ENCODE measurements at regions not wholly inside any gene's neighbourhood (a gene's known extent, or its start where the extent isn't known, plus 50 kb on each side); places are given as distances from the start of the nearest gene placed in this dataset.
"Not testable (repeated sequence)": the region's sequence is repeated elsewhere in the genome, so short reads cannot be mapped to it uniquely, and the experiment has no call there.

GRCh38 chr16:33827522-33827921 lies 368.1 kb downstream of the TP53TG3F start:
- not testable (repeated sequence) for H3K27me3 Mint-ChIP-seq (ENCODE audit: low read depth); H3K4me1 Mint-ChIP-seq (ENCODE audit: low read depth); H3K9me3 Mint-ChIP-seq (ENCODE audit: low read depth)

DNA sequence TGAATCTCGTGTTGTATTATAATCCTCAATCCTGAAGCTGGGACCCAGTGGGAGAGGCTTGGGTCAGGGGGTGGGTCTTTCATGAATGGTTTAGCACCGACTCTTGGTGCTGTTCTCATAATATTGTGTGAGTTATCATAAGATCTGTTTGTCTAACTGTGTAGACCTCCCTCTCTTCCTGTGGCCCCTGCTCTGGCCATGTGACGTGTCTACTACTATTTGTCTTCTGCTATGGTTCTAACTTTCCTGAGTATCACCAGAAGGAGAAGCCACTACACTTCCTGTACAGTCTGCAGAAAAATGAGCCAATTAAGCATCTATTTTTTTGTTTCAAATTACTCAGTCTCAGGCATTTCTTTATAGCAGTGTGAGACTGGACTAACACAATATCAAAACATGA lies 379.7 kb downstream of the TP53TG3F start:
- H3K27ac Mint-ChIP-seq (ENCODE audit: unreplicated experiment); H3K4me3 Mint-ChIP-seq (ENCODE audit: unreplicated experiment); DNase-seq (ENCODE audit: low spot score); H3K36me3 Mint-ChIP-seq (ENCODE audit: low read depth); H3K9me3 Mint-ChIP-seq (ENCODE audit: low read depth); H3K4me1 Mint-ChIP-seq (ENCODE audit: low read depth); H3K27me3 Mint-ChIP-seq (ENCODE audit: low read depth): not testable (repeated sequence)

More at GRCh38 chr16:33827522-33827921, 368.1 kb downstream of the TP53TG3F start:
- DNase-seq (ENCODE audit: low spot score); H3K4me3 Mint-ChIP-seq (ENCODE audit: unreplicated experiment); H3K27ac Mint-ChIP-seq (ENCODE audit: unreplicated experiment); H3K36me3 Mint-ChIP-seq (ENCODE audit: low read depth): not testable (repeated sequence)

- not testable (repeated sequence) for H3K27me3 Mint-ChIP-seq (ENCODE audit: low read depth); H3K9me3 Mint-ChIP-seq (ENCODE audit: low read depth); H3K4me1 Mint-ChIP-seq (ENCODE audit: low read depth); H3K27ac Mint-ChIP-seq (ENCODE audit: unreplicated experiment); H3K4me3 Mint-ChIP-seq (ENCODE audit: unreplicated experiment); DNase-seq (ENCODE audit: low spot score); H3K36me3 Mint-ChIP-seq (ENCODE audit: low read depth)
Observed at GRCh38 chr16:33844533-33844932, 385.1 kb downstream of the TP53TG3F start.
